Gastrocnemius medialis (tissue), 4 donors: ENCODE measurements at regions not wholly inside any gene's neighbourhood (a gene's known extent, or its start where the extent isn't known, plus 50 kb on each side); places are given as distances from the start of the nearest gene placed in this dataset.

Experiments used
- ATAC-seq, 2 donors: fragments of 150-250 bp; one replicate each; pipeline ENCODE4 v1.9.1; 2016
- DNase-seq, 2 donors: peaks; one replicate each; pipeline ENCODE4 v3.0.0-alpha.2; 2019
- H3K27ac ChIP-seq, 4 donors: fragments of 200-600 bp; sonication (generic); 1 replicate in 1 of 4; 2 replicates in 3 of 4; pipeline ENCODE4 v1.5.1; 2016 to 2018; ENCODE audit warnings: mild to moderate bottlenecking in 2 of 4, moderate library complexity in 1 of 4
- H3K27me3 ChIP-seq, 3 donors: fragments of 200-600 bp; sonication (generic) in 2 of 3; 1 replicate in 1 of 3; 2 replicates in 2 of 3; pipeline versions ENCODE4 v1.5.1 to v1.6.0; 2016 to 2019; ENCODE audit warnings: mild to moderate bottlenecking in 1 of 3, moderate library complexity in 1 of 3
- H3K36me3 ChIP-seq, 2 donors: fragments of 200-600 bp; sonication (generic) in 1 of 2; one replicate each; pipeline ENCODE4 v1.5.1; 2017 to 2018
- H3K4me1 ChIP-seq, 2 donors: fragments of 200-600 bp; sonication (generic) in 1 of 2; one replicate each; pipeline ENCODE4 v1.5.1; 2016 to 2017; ENCODE audit warnings: mild to moderate bottlenecking in 2 of 2
- H3K4me3 ChIP-seq, 4 donors: fragments of 200-600 bp; sonication (generic) in 3 of 4; 1 replicate in 1 of 4; 2 replicates in 3 of 4; pipeline ENCODE4 v1.5.1; 2016 to 2019; ENCODE audit warnings: mild to moderate bottlenecking in 2 of 4
- H3K9me3 ChIP-seq, 3 donors: fragments of 200-600 bp; sonication (generic) in 2 of 3; 1 replicate in 1 of 3; 2 replicates in 2 of 3; pipeline ENCODE4 v1.5.1; 2016 to 2019
- CTCF ChIP-seq, 5 experiments: fragments of 450-650 bp in 3 of 5; fragments of 200-600 bp in 2 of 5; sonication (generic) in 2 of 5; IDR thresholded peaks in 4 of 5; conservative IDR thresholded peaks in 1 of 5; 1 replicate in 4 of 5; 2 replicates in 1 of 5; pipeline ENCODE4 v1.5.1; 2016 to 2019; ENCODE audit warnings: antibody characterized with exemption in 5 of 5, mild to moderate bottlenecking in 3 of 5, moderate library complexity in 3 of 5
- POLR2A ChIP-seq, 2 donors: fragments of 450-650 bp; IDR thresholded peaks; one replicate each; pipeline ENCODE4 v1.6.1; 2017; ENCODE audit warnings: antibody characterized with exemption in 2 of 2, mild to moderate bottlenecking in 2 of 2, moderate library complexity in 2 of 2
- in situ Hi-C, 4 donors: fragments of 200-750 bp; cut with MboI; loops; one replicate each; pipeline versions ENCODE4 v1.15.0 to v1.8.0; 2017; ENCODE audit warnings: low sequenced_read_pairs in 4 of 4
- intact Hi-C: fragments of 100-400 bp; cut with DNase I; formaldehyde crosslinking; loops from one replicate; pipeline ENCODE4 v1.15.1; 2023; ENCODE audit warnings: low total_unique reads

DNA sequence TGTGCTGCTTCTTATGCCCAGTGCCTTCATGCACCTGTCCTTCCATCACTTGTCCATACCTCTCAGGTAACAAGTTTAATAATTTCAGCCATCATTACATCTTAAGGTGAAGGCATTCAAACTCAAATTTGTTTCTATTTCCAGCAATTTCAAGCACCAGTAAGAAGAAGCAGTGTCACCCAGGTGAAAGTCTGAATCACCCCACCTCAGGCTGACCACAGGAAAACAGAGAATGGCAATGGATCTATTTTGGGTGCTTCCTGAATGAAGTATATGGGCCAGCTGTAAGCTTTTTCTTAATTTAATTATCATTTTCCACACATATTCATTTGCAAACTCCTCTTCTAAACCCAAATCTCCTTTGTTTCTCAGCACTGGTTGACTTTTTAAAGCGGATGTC is 372.7 kb upstream of the SOX11 start:
- Histone ChIP-seq H3K9me3 (no peaks in the 10 kb centered on the region), H3K27me3 (no peaks in the 10 kb centered on the region), H3K4me3 (no peak overlapping the region), H3K4me1 (no peaks in the 10 kb centered on the region), H3K36me3 (no peaks in the 10 kb centered on the region), H3K27ac (no peak overlapping the region)
- in situ Hi-C loops = no loop called here
- ATAC-seq = no peak
- intact Hi-C loops = no loop called here
- no peak for TF ChIP-seq POLR2A (IDR thresholded peaks at IDR 0.05)
- no peak for TF ChIP-seq CTCF (IDR thresholded peaks at IDR 0.05 in 4 of 5, conservative IDR thresholded peaks at IDR 0.05 in 1 of 5)
- DNase-seq = no peak

DNA sequence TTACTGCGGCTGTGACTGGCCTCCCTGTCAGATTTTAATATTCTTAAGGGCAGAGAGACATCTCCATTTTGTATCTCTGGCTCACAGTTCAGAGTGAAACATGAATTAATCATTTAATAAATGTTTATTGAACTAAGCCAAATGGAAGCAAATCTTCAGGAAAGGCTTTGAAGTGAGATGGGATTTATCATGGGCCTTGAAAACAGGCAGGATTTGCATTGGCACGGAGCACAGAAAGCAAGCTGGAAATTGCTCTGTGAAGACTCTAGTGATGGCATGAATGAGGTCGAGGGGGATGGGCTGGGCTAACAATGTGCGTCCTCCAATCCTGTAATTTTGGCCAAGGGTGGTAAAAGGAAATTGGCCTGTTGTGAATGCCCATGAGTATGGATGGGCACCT is 369.8 kb upstream of the SOX11 start:
- Histone ChIP-seq H3K27me3 (no peaks in the 10 kb centered on the region), H3K4me3 (no peak overlapping the region), H3K9me3 (no peaks in the 10 kb centered on the region), H3K27ac (no peak overlapping the region), H3K36me3 (no peaks in the 10 kb centered on the region), H3K4me1 (no peaks in the 10 kb centered on the region)
- in situ Hi-C loops (no loop called here), intact Hi-C loops (no loop called here)
- ATAC-seq (no peak), DNase-seq (no peak)
- TF ChIP-seq POLR2A (IDR thresholded peaks at IDR 0.05) = no peak
- TF ChIP-seq CTCF (IDR thresholded peaks at IDR 0.05 in 4 of 5, conservative IDR thresholded peaks at IDR 0.05 in 1 of 5) = no peak

DNA sequence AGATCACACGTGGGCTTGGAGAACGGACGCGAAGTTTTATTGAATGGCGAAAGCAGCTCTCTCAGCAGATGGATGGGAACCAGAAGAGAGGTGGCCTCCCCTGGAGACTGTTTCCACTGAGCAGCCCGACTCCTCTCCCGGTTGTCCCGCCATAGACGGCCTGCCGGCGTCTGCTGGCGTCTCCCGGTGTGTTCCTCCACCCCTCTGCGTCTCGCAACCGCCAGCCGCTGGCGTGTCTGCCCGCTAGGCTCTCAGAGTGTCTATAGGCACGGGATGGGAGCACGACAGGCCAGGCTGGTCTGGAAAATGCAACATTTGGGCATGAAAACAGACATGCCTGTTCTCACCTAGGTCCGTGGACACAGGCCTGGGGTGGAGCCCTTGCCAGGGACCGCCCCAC is 366.7 kb upstream of the SOX11 start:
- Histone ChIP-seq H3K4me3 (no peak overlapping the region), H3K27ac (no peak overlapping the region), H3K36me3 (no peaks in the 10 kb centered on the region), H3K4me1 (no peaks in the 10 kb centered on the region), H3K27me3 (no peaks in the 10 kb centered on the region), H3K9me3 (no peaks in the 10 kb centered on the region)
- in situ Hi-C loops (no loop called here), intact Hi-C loops (no loop called here)
- no peak for DNase-seq
- TF ChIP-seq CTCF (IDR thresholded peaks at IDR 0.05 in 4 of 5, conservative IDR thresholded peaks at IDR 0.05 in 1 of 5) (no peak), POLR2A (IDR thresholded peaks at IDR 0.05) (no peak)
- ATAC-seq = no peak

GRCh38 chr2:5328826-5329225 is 363.4 kb upstream of the SOX11 start:
- Histone ChIP-seq H3K36me3 (no peaks in the 10 kb centered on the region), H3K9me3 (no peaks in the 10 kb centered on the region), H3K4me3 (no peak overlapping the region), H3K27me3 (no peaks in the 10 kb centered on the region), H3K27ac (no peak overlapping the region), H3K4me1 (no peaks in the 10 kb centered on the region)
- ATAC-seq = no peak
- in situ Hi-C loops = no loop called here
- intact Hi-C loops = no loop called here
- TF ChIP-seq CTCF (IDR thresholded peaks at IDR 0.05 in 4 of 5, conservative IDR thresholded peaks at IDR 0.05 in 1 of 5) = no peak
- TF ChIP-seq POLR2A (IDR thresholded peaks at IDR 0.05) = no peak
- no peak for DNase-seq

DNA sequence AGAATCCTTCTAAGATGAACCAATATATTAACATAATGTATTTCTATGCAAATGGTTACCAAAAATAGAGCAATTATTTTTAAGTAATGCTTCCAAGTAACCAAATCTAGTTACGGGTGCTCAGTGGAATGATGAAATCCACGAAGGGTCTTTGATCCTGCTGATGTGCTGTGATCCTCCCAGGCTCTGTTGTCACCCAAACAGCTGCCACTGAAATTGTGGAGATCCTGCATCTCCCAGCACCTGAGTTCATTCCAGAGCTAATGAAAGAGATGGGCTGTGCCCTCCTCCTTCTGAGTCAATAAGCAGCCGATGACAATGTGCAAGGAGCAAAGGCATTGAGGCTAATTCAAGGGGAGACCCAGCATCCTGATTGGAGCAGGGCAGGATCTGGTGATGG is 362.4 kb upstream of the SOX11 start:
- H3K36me3 ChIP-seq = no peaks in the 10 kb centered on the region
- H3K4me1 ChIP-seq = no peaks in the 10 kb centered on the region
- no peak overlapping the region for H3K4me3 ChIP-seq
- DNase-seq (no peak), ATAC-seq (no peak)
- no peaks in the 10 kb centered on the region for H3K9me3 ChIP-seq
- H3K27ac ChIP-seq = no peak overlapping the region
- H3K27me3 ChIP-seq = no peaks in the 10 kb centered on the region
- intact Hi-C loops (no loop called here), in situ Hi-C loops (no loop called here)
- TF ChIP-seq POLR2A (IDR thresholded peaks at IDR 0.05) = no peak
- no peak for TF ChIP-seq CTCF (IDR thresholded peaks at IDR 0.05 in 4 of 5, conservative IDR thresholded peaks at IDR 0.05 in 1 of 5)
